NOMO-1 treated with dmso at 0.1 percent for 144 hours (cell line): ENCODE measurements at regions not wholly inside any gene's neighbourhood (a gene's known extent, or its start where the extent isn't known, plus 50 kb on each side); places are given as distances from the start of the nearest gene placed in this dataset.

Experiments
- DNase-seq: peaks from one replicate; lab custom pipeline; 2025; ENCODE audit not compliant: unreplicated experiment; lab: John Stamatoyannopoulos, UW

GRCh38 chr5:116389601-116390000 is 185.0 kb downstream of the SEMA6A start:
- DNase-seq, result no peak

GRCh38 chr5:116388564-116389258 is 185.9 kb downstream of the SEMA6A start:
- DNase-seq, result no peak

DNA sequence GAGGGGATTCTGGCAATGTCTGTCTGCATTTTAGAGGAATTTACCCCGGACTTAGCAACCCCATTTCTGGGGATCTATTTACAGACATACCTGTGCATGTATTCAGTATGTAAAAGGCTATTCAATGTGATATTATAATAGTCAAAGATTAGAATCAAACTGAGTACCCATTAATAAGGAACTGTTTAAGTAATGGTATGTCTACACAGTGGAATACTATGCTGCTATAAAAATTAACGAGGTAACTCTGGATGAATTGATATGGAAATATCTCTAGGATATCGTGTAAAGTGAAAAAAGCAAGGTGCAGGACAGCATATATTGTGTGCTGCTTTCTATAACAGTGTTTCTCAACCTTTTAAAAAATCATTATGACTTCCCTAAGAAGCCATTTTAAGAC is 186.9 kb downstream of the SEMA6A start:
- DNase-seq, result no peak

DNA sequence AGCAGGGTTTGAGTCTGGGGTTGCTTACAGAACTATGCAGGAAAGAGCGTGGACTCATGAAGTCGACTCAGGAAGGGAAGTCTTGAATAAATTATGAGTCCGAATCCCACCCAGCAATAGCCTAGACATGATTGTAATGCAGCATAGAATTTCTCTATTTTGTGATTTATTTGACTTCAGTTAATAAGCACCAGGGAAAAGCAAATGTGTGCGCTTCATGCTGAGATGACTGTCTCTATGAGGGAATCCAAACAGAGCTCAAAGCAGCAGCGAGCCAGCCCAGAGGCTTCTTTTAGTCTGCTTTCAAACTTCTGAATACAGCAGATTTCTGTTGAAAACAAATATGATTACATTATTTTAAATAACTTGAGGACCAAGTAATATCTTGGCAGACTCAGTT is 188.0 kb downstream of the SEMA6A start:
- no peak for DNase-seq

- no peak for DNase-seq
Measured at GRCh38 chr5:116382874-116383266, 191.8 kb downstream of the SEMA6A start.

DNA sequence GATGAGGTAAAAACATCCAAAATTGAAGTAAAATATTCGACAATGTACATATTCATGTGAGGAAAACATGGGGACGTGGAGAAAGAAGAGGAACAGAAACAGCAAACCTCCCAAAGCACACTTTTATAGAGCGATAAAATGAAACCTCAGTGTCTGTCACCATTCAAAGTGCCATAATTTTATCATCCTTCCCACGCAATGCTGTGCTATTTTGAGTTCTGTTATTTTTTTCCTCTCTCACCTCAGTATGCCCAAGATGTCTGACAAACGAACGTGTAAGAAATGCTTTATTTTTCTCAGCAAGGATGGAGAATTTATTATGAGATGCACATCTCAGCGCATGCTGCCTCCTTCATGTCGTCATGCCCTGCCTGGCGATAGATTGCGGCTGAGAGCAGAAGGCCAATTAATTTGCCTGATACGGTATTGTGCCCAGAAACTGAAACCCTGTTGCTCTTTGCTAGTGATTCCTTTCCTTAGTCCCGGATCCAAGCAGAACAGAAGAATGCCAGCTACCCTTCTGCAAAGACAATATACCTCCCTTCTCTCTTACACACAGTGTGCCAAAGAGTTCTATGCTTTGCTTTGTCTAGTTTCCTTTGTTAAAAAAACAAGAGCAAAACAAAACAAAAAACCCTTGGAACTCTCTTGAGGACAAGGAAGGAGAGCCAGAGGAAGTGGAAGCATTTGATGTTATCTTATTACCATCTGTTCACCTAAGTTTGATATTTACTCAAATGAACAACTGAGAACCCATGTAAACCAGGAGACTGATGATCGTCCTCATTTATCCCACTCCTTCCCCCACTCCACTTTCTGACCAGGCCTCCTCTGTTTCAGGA is 192.4 kb downstream of the SEMA6A start:
- peak; percentile 26 for DNase-seq

DNA sequence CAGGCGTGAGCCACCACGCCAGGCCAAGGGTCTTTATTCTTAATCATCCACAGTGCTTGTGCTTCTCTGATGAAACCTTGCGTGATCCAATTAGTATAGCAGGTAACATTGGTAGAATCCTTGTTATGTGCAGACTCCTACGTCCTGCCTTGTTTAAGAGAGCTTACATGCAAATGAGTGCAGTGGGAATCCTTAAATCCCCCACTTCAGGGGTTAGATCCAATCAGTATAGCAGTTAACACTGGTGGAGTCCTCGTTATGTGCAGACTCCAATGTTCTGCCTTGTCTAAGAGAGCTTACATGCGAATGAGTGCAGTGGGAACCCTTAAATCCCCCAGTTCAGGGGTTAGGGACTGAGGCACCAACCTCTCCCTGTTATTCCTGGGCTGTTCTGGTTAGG is 193.4 kb downstream of the SEMA6A start:
- no peak for DNase-seq

- no peak for DNase-seq
Measured at GRCh38 chr5:116380621-116381020, 194.0 kb downstream of the SEMA6A start.

- DNase-seq, result no peak
Measured at GRCh38 chr5:116379306-116379705, 195.3 kb downstream of the SEMA6A start.

DNA sequence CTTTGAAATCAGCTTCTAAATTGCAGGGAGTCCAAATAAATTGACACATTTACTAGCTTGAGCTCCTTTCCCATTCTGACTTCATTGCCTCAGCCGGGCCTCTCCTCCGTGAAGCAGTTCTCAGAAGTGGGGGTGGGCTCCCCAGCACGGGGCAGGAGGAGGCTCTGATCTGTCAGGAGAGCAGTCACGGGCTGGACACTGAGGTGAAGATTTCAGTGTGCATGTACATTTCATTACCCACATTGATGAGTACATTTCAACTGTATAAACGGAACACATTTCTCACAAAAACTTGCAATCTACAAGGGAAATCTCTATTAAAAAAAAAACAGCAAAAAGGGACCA is 195.9 kb downstream of the SEMA6A start:
- no peak for DNase-seq

DNA sequence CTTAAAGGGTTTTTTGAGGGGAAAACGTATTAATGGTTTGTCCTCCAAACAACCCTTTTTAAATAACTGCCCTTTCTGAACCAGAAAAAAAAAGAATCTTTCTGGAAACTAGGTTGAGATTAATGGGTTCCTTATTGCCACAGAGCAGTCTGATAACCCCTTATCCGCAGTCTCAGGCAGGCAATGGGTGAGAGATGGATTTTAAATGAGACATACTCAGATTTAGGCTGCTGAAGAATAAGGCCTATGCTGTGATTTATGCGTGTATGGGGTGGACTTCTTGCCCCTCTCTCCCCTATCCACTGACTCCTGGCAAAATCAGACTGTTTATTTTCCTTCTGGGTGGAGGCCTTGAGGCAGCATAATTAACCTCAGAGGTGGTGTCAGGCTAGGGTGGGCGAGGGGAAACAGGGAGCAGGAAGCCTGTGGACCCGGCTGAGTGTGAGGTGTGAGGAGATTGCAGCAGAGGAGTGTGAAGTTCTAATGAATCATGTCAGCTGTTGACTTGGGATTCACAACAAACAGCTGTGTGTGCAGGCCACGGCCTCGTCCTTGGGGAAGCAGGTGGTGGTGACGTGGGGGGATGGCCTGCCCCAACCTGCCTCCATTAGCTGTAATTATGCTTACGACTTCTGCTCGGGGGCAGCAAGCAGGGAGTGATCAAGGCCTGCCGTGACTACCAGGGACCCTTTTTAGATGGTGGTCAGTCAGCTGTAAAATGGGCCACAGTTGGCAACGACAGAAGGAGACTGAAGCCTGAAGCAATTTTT is 196.4 kb downstream of the SEMA6A start:
- no peak for DNase-seq

DNA sequence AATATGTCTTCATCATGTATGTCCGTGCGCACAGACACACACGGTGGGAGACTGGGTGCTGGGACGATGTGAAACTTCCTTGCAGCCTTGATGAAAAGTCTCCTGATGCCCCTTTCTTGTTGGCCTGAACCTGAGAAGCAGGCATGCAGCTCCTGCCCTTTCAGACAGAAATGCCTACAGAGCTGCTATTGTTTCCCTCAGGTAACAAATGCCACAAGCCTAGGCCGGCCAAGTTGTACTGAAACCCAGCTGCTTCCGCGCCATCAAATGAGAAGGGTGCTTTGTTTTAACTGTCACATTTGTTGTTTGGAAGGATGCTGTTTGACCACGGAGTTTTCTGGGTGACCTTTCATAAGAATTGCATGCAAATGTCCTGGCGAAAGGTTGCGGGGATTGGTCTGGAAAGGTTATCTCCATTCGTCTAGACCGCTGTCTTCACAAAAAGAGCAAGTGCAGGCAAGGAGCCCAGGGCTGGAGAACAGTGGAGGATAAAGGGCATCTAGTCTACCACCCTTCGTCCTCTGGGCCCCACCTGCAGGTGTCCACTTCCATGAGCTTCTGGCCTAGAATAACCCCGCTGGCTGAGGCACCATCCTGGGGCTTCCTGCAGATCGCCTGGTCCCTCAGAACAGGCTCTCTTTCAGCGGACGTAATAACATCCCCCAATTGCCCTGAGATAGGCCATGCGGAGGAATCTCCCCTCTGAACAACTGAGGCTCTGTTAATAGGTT is 197.2 kb downstream of the SEMA6A start:
- no peak for DNase-seq

DNA sequence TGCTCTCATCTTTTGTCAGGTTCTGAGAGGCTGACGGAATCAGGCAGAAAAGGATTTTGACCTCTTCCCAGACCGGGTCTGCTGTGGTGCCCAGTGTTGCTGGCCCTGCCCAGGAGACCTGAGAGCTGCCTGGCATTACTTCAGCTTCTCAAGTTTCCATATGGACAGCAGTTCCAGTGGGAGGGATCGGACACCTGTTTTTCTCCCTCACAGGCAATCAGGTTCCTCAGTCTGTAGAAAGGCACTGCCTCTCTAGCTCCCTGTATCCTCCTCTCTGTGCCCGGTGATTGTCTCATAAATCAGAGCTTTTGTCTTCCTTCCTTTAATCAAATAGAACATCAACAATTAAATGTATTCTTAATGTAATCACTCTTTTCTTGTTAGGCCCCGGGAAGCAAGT is 198.7 kb downstream of the SEMA6A start:
- DNase-seq, result no peak

GRCh38 chr5:116374434-116374852 is 200.2 kb downstream of the SEMA6A start:
- DNase-seq, result no peak

GRCh38 chr5:116372931-116373597 is 201.6 kb downstream of the SEMA6A start:
- DNase-seq, result no peak

- no peak for DNase-seq
Measured at GRCh38 chr5:116371935-116372334, 202.7 kb downstream of the SEMA6A start.

DNA sequence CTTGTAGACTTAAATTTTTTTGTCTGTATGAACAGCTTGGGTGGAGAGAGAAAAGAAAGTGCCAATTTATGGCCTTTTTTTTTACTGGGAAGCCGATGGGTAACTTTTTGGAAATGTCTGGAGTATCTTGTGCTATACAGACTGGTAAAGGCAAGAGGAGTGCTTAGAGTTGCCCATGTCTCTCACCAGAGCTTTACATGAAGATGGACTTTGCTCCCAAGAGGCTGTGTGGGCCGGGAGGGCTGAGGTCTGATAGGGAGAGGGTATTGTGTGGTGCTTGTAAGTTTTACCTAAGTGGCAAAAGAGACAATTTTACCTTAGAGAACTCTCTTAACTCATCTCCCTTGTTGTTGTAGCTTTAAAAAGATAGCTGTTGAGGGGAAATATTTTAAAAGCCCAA is 203.2 kb downstream of the SEMA6A start:
- no peak for DNase-seq

DNA sequence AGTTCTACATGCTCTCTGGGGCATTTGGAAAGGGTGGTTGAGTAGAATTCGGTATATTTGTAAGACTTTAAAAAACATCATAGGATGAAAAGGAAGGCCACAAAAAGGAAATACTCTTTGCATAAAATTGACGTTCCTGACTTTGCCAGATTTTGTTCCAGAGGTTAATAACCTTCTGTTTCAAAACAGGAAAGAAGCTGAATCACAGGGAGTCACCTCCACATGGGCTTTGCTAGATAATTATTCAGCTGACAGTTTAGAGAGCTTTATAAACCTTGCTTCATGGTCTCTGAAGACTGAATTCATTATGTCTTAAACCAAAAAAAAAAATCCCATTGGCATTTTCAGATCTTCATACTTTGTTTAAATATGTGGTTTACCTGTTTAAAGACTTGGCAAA is 203.7 kb downstream of the SEMA6A start:
- no peak for DNase-seq

DNA sequence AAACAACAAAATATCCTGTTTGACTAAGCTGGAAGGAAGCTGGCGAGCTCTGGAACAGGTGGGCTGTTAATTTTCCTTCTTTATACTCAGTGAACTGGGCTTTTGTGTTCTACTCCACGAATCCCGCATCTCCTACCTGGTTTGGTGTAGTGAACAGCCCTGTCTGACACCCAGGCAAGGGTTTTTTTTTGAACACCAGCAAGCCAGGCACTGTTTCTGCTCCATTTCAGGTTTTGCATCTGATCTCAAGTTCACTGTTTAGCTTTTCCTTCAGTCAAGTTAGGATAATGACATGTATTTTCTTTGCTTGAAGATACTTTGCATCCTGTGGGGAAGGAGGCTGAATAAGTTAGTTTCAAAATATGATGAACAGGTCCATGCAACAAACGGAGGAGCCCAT is 204.5 kb downstream of the SEMA6A start:
- no peak for DNase-seq

- no peak for DNase-seq
Measured at GRCh38 chr5:116365006-116365496, 209.6 kb downstream of the SEMA6A start.

DNA sequence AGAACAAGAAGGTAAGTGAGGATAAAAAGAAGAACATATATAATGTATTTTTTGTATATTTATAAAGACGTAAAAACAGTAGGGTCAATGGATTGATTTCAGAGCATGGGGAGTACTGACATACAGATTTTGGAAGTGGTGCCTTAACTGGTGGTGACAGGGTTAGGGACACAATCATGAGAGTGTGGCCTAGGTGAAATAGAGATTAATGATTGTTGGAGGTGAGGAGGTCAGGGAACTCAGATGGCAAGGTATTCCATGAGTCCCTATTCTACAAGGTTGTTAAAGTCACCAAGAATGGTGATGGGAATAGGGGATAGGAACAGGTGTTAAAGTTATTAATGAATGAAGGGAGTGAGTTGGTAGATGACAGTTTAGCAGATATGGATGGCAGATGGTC is 210.8 kb downstream of the SEMA6A start:
- DNase-seq, result no peak
